VCaP (cell line): ENCODE measurements at regions not wholly inside any gene's neighbourhood (a gene's known extent, or its start where the extent isn't known, plus 50 kb on each side); places are given as distances from the start of the nearest gene placed in this dataset.

Experiments
- H3K27ac ChIP-seq: fragments of 450-650 bp; 2 replicates; pipeline ENCODE4 v1.5.1; 2017
- CTCF ChIP-seq: fragments of 450-650 bp; conservative IDR thresholded peaks from 2 replicates; pipeline ENCODE4 v1.5.1; 2017; ENCODE audit warnings: mild to moderate bottlenecking, moderate library complexity

DNA sequence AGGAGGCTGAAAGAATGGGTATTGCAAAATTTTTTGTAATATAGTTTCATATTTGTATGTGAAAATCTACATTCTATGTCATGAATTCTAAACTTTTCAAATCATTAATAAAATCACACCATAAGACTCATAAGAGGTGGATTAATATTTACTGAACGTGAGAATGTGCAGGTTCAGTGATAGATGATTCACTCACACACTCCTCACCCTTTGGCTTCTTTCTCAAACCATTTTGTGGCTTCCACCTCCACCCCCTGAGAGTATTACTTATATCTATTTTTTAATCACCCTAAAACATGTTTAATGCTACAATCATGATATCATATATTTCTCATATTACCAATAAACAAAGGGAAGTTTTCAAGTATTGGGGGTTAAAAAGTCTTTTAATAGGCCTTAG lies 275.5 kb downstream of the MEF2C start:
- H3K27ac ChIP-seq, result no peak overlapping the region
- no peak for TF ChIP-seq CTCF

DNA sequence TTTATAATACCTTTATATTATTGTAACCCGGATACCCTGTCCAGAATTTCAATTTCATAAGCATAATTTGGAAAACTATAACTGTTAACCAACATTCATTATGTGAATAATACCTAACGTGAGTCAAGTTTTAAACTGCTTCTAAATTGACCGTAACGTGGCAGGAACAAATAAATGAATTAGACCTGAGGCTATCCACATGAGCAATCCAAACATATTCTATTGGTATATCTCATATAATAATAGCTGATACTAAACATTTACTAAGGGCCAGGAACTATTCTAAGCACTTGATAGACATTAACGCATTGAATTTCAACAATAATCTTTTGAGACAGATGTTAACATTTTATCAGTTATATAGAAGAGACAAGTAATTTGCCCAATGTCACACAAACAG lies 276.4 kb downstream of the MEF2C start:
- no peak overlapping the region for H3K27ac ChIP-seq
- no peak for TF ChIP-seq CTCF

- TF ChIP-seq CTCF, result no peak
These were observed 276.8 kb downstream of the MEF2C start for GRCh38 chr5:88606173-88606572.

DNA sequence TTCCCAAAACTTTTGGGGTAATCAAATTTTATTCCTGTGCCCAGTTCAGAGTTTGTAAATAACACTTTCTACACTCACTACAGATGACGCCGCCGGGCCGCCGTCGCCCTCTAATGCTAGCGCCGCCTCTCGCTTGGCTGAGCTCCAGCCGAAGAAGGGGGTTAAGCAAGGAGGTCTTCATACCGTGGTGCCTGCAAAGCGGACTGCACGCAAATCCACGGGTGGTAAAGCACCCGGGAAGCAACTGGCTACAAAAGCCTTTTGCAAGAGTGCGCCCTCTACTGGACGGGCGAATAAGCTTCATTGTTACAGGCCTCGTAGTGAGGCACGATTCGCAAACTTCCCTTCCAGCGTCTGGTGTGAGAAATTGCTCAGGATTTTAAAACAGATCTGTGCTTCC lies 280.4 kb downstream of the MEF2C start:
- no peak overlapping the region for H3K27ac ChIP-seq
- TF ChIP-seq CTCF, result peak; percentile 49; the same call in 1 of the 2 replicates

More at GRCh38 chr5:88606173-88606572, 276.8 kb downstream of the MEF2C start:
- H3K27ac ChIP-seq, result no peak overlapping the region

DNA sequence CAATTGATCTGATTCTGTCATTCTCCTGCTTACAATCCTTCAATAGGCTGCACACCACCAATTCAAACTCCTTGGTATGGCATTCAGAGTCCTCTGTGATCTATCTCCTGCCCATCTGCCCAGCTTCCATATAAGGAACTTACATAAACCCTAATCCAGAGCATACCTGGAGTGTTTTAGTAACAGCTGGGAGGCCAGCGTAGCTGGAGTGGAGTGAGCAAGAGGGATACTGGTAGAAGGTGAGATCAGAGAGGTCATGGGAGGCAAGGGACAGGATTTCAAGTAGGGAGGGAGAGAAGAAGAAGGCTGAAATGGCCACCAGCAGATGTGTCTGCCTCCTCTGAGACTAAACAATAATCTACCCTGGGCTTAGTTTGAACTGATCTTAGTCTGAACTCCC lies 288.5 kb downstream of the MEF2C start:
- TF ChIP-seq CTCF, result no peak

GRCh38 chr5:88588609-88589008 lies 294.4 kb downstream of the MEF2C start:
- no peak for TF ChIP-seq CTCF
- no peak overlapping the region for H3K27ac ChIP-seq

More for the DNA sequence above, 288.5 kb downstream of the MEF2C start:
- no peak overlapping the region for H3K27ac ChIP-seq

DNA sequence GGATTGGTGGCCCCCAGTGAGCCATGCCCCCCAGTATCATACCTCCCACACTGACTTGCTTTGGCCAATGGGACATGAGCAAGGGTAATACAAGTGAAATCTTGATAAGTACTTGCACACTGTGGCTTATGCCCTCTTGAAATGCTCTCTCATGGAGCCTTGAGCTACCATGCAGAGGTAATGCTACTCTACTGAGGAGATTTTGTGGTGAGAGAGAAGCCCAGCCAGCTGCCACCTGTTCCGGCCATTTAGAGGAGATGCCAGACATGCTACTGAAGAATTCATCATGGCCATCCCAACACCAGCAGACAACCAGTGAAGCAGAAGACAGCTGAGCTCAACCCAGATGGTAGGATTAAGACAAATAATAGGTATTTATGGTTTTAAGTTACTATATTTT lies 299.5 kb downstream of the MEF2C start:
- TF ChIP-seq CTCF, result no peak
- H3K27ac ChIP-seq, result no peak overlapping the region

- no peak for TF ChIP-seq CTCF
These were observed 289.7 kb upstream of the TMEM161B start for GRCh38 chr5:88558366-88558765.

More at GRCh38 chr5:88558366-88558765, 289.7 kb upstream of the TMEM161B start:
- H3K27ac ChIP-seq, result no peak overlapping the region
